Naive thymus-derived CD8-positive, alpha-beta T cell (primary cell): ENCODE measurements at regions not wholly inside any gene's neighbourhood (a gene's known extent, or its start where the extent isn't known, plus 50 kb on each side); places are given as distances from the start of the nearest gene placed in this dataset.
"Not testable (repeated sequence)": the region's sequence is repeated elsewhere in the genome, so short reads cannot be mapped to it uniquely, and the experiment has no call there.

Experiments used
- ATAC-seq, 2 donors: fragments of 150-1000 bp; cut with Tn5 transposase in 1 of 2; sonication (Bioruptor Pico), chemical (Tn5 transposase) in 1 of 2; 1 replicate in 1 of 2; 2 replicates in 1 of 2; pipeline ENCODE4 v1.10.0; 2021; ENCODE audit warnings: mild to moderate bottlenecking in 2 of 2, moderate library complexity in 2 of 2
- POLR2A ChIA-PET: fragments of 350-600 bp; sonication (Branson Sonifier 250); formaldehyde crosslinking; loops from one replicate; lab custom pipeline; 2021; ENCODE audit warnings: antibody characterized with exemption; lab: Charles Lee
- DNase-seq, 10 donors: peaks; one replicate each; pipeline versions ENCODE4 v3.0.0 to v3.0.0-alpha.2; 2020 to 2022
- H3K27ac Mint-ChIP-seq, 10 donors: one replicate each; pipeline ENCODE4 v1.8.0; 2020 to 2022; ENCODE audit warnings: mild to moderate bottlenecking in 10 of 10, mixed read lengths in 10 of 10, moderate library complexity in 4 of 10, inconsistent platforms in 1 of 10
- H3K27me3 Mint-ChIP-seq, 5 donors: one replicate each; pipeline ENCODE4 v1.8.0; 2021 to 2022; ENCODE audit warnings: mixed read lengths in 5 of 5
- H3K36me3 Mint-ChIP-seq, 3 donors: one replicate each; pipeline ENCODE4 v1.8.0; 2020 to 2022; ENCODE audit warnings: mixed read lengths in 3 of 3, mild to moderate bottlenecking in 2 of 3, inconsistent platforms in 1 of 3
- H3K4me1 Mint-ChIP-seq, 4 donors: one replicate each; pipeline ENCODE4 v1.8.0; 2021 to 2022; ENCODE audit warnings: mixed read lengths in 4 of 4
- H3K4me3 Mint-ChIP-seq, 10 donors: one replicate each; pipeline ENCODE4 v1.8.0; 2020 to 2022; ENCODE audit warnings: mild to moderate bottlenecking in 10 of 10, mixed read lengths in 10 of 10, moderate library complexity in 6 of 10, inconsistent platforms in 1 of 10
- H3K9me3 Mint-ChIP-seq, 9 donors: one replicate each; pipeline ENCODE4 v1.8.0; 2020 to 2022; ENCODE audit warnings: mixed read lengths in 9 of 9, mild to moderate bottlenecking in 3 of 9, inconsistent platforms in 1 of 9, moderate library complexity in 1 of 9

GRCh38 chr7:142487565-142487964 lies 229.7 kb upstream of the PRSS58 start:
- not testable (repeated sequence) for H3K36me3 Mint-ChIP-seq, ATAC-seq, H3K27me3 Mint-ChIP-seq, DNase-seq, H3K9me3 Mint-ChIP-seq
- POLR2A ChIA-PET = interaction anchor here (1.6 kb wide), 1 partner anchor 25 kb away, joined by 3 read pairs; no protein-coding TSS in a partner anchor
- Mint-ChIP-seq H3K4me3 (peak overlapping the region in 1 of 10 donors; percentile 22), H3K4me1 (peaks cover 20 to 54% (median 44%) of the 10 kb centered on the region in 4 donors), H3K27ac (peak overlapping the region in 1 of 10 donors; percentile 20)

DNA sequence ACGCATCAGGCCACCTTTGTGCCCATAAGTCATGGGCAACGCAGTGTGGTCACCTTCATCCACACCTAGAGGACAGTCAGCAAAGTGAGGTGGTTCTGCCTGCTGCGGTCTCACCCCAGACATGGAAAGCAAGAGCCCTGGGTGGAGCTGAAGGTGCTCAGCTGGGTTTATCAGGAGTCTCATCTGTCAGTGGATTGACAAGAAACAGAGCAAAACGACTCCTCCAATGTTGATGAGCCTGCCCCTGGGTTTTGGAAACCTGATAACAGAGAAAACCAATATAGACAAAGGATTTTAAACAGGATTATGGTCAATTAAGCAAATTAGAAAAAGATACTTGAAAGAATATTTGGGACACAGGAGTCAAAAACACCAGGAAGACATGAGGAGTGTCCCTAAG lies 229.3 kb upstream of the PRSS58 start:
- peak overlapping the region in 1 of 10 donors; percentile 13 for H3K4me3 Mint-ChIP-seq
- H3K9me3 Mint-ChIP-seq = no peaks in the 10 kb centered on the region
- POLR2A ChIA-PET = interaction anchor here (1.6 to 2.5 kb wide), 2 partner anchors 11 to 25 kb away, joined by 3 to 9 read pairs; no protein-coding TSS in a partner anchor
- no peak for ATAC-seq
- H3K36me3 Mint-ChIP-seq = peaks cover 0 to 2% (median 0%) of the 10 kb centered on the region in 3 donors
- no peaks in the 10 kb centered on the region for H3K27me3 Mint-ChIP-seq
- H3K4me1 Mint-ChIP-seq = peaks cover 21 to 55% (median 46%) of the 10 kb centered on the region in 4 donors
- peak overlapping the region in 3 of 10 donors; percentile 42 to 72 (median 71) for H3K27ac Mint-ChIP-seq
- DNase-seq = no peak

GRCh38 chr7:142485617-142486226 lies 227.9 kb upstream of the PRSS58 start:
- ATAC-seq = peak; percentile 10 to 42
- Mint-ChIP-seq H3K27me3 (no peaks in the 10 kb centered on the region), H3K4me3 (peak overlapping the region in 6 of 10 donors; percentile 1 to 59 (median 26)), H3K4me1 (peaks cover 23 to 65% (median 56%) of the 10 kb centered on the region in 4 donors), H3K9me3 (no peaks in the 10 kb centered on the region), H3K36me3 (peaks cover 0 to 2% (median 0%) of the 10 kb centered on the region in 3 donors), H3K27ac (peak overlapping the region; percentile 31 to 89 (median 72))
- DNase-seq = peak in 4 of 10 donors; percentile 13 to 40 (median 25)
- POLR2A ChIA-PET = interaction anchor here (0.9 to 9.5 kb wide), 5 partner anchors 9 to 326 kb away, joined by 3 to 48 read pairs (median 4); no protein-coding TSS in a partner anchor

- DNase-seq (no peak), ATAC-seq (no peak)
- Mint-ChIP-seq H3K27ac (peak overlapping the region; percentile 69 to 99 (median 92)), H3K4me1 (peaks cover 26 to 68% (median 59%) of the 10 kb centered on the region in 4 donors), H3K9me3 (no peaks in the 10 kb centered on the region), H3K27me3 (no peaks in the 10 kb centered on the region), H3K4me3 (peak overlapping the region in 2 of 10 donors; percentile 49 to 82), H3K36me3 (no peaks in the 10 kb centered on the region)
- POLR2A ChIA-PET = interaction anchor here (0.8 to 9.5 kb wide), 9 partner anchors 8 to 326 kb away, joined by 3 to 48 read pairs (median 6); no protein-coding TSS in a partner anchor
Measured at GRCh38 chr7:142483659-142484317, 225.9 kb upstream of the PRSS58 start.

DNA sequence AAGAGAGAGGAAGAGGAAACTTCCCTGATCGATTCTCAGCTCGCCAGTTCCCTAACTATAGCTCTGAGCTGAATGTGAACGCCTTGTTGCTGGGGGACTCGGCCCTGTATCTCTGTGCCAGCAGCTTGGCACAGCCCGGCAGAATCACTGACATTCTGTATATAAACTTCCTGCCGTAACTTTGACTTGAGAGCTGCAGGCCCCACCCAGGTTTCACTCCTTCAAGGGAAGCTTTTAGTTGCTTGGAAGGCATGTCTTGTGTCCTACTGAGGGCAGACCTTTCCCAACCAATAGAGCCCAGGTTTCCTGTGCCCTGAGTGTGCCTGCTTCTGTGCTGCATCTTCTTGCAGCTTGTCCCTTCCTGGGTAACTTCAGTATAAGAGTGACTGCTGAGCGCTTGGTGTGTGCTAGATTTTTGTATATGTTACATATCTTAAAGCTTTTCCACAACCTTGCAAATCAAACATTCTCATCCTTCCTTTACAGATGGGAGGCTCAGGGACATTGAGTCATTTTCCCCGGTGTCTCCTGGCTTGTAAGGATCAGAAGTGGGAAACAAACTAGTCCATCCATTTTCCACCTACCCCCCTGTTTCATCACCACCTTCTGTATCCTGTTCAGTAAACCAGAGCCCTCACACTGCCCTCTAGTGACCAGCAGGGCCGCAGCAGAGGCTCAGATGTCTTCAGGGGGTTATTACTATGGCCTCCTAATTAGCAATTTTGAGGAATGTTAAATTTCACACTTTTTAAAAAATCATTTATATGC lies 225.2 kb upstream of the PRSS58 start:
- no peaks in the 10 kb centered on the region for H3K36me3 Mint-ChIP-seq
- peak; percentile 24 to 78 (median 48) for DNase-seq
- peak overlapping the region; percentile 92 to 99 (median 96) for H3K27ac Mint-ChIP-seq
- ATAC-seq = peak; percentile 81 to 82
- POLR2A ChIA-PET = interaction anchor here (0.7 to 9.5 kb wide), 11 partner anchors 8 to 316 kb away, joined by 3 to 48 read pairs (median 6); no protein-coding TSS in a partner anchor
- H3K4me3 Mint-ChIP-seq = peak overlapping the region; percentile 40 to 83 (median 70)
- H3K9me3 Mint-ChIP-seq = no peaks in the 10 kb centered on the region
- H3K27me3 Mint-ChIP-seq = no peaks in the 10 kb centered on the region
- H3K4me1 Mint-ChIP-seq = peaks cover 32 to 70% (median 61%) of the 10 kb centered on the region in 4 donors

DNA sequence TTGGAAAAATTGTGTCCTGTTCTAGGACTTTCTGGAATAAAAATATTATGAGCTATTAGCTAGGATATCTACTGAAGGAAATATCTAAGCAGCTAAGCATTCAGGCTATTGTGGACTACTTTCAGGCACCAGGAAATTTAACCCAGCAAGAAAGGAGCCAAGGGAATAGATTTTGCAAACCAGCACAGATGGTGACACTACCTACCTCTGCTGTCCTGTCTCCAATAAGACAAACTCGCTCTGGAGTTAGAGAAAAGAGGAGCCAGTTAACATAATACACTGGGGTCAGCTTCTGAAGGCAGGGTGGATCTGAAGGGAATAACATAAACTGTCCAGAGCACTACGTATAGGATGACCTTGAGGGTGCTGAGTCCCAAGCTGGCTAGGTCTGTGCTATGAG lies 223.7 kb upstream of the PRSS58 start:
- POLR2A ChIA-PET = interaction anchor here (1.3 to 9.5 kb wide), 5 partner anchors 10 to 21 kb away, joined by 3 to 48 read pairs (median 8); no protein-coding TSS in a partner anchor
- no peak for DNase-seq
- ATAC-seq = no peak
- H3K4me3 Mint-ChIP-seq = peak overlapping the region in 5 of 10 donors; percentile 9 to 82 (median 49)
- no peaks in the 10 kb centered on the region for H3K36me3 Mint-ChIP-seq
- peak overlapping the region; percentile 92 to 99 (median 96) for H3K27ac Mint-ChIP-seq
- H3K4me1 Mint-ChIP-seq = peaks cover 42 to 80% (median 71%) of the 10 kb centered on the region in 4 donors
- H3K9me3 Mint-ChIP-seq = no peaks in the 10 kb centered on the region
- no peaks in the 10 kb centered on the region for H3K27me3 Mint-ChIP-seq

GRCh38 chr7:142478479-142479220 lies 220.8 kb upstream of the PRSS58 start:
- no peaks in the 10 kb centered on the region for H3K27me3 Mint-ChIP-seq
- H3K4me1 Mint-ChIP-seq = peaks cover 44 to 83% (median 82%) of the 10 kb centered on the region in 4 donors
- POLR2A ChIA-PET = interaction anchor here (0.9 to 9.5 kb wide), 8 partner anchors 9 to 333 kb away, joined by 3 to 48 read pairs (median 4); no protein-coding TSS in a partner anchor
- peak overlapping the region in 9 of 10 donors; percentile 28 to 85 (median 62) for H3K4me3 Mint-ChIP-seq
- ATAC-seq (peak in 1 of 2 donors; percentile 28), DNase-seq (peak in 2 of 10 donors; percentile 30 to 33)
- H3K36me3 Mint-ChIP-seq = no peaks in the 10 kb centered on the region
- no peaks in the 10 kb centered on the region for H3K9me3 Mint-ChIP-seq
- H3K27ac Mint-ChIP-seq = peak overlapping the region; percentile 75 to 97 (median 90)

GRCh38 chr7:142477801-142478200 lies 219.9 kb upstream of the PRSS58 start:
- H3K9me3 Mint-ChIP-seq, H3K27me3 Mint-ChIP-seq, H3K36me3 Mint-ChIP-seq: not testable (repeated sequence)
- peaks cover 45 to 83% (median 80%) of the 10 kb centered on the region in 4 donors for H3K4me1 Mint-ChIP-seq
- POLR2A ChIA-PET = interaction anchor here (0.7 to 9.5 kb wide), 8 partner anchors 8 to 331 kb away, joined by 3 to 48 read pairs (median 4); no protein-coding TSS in a partner anchor
- H3K4me3 Mint-ChIP-seq = peak overlapping the region; percentile 55 to 86 (median 78)
- DNase-seq = peak in 1 of 10 donors; percentile 10
- H3K27ac Mint-ChIP-seq = peak overlapping the region; percentile 75 to 97 (median 94)
- peak; percentile 40 to 50 for ATAC-seq

- Mint-ChIP-seq H3K4me3 (peak overlapping the region; percentile 55 to 86 (median 78)), H3K9me3 (no peaks in the 10 kb centered on the region), H3K4me1 (peaks cover 42 to 82% (median 75%) of the 10 kb centered on the region in 4 donors), H3K36me3 (no peaks in the 10 kb centered on the region), H3K27ac (peak overlapping the region; percentile 75 to 97 (median 94)), H3K27me3 (no peaks in the 10 kb centered on the region)
- DNase-seq = peak in 2 of 10 donors; percentile 30 to 39
- peak; percentile 51 to 59 for ATAC-seq
- POLR2A ChIA-PET = interaction anchor here (0.7 to 9.5 kb wide), 7 partner anchors 8 to 332 kb away, joined by 3 to 48 read pairs (median 5); no protein-coding TSS in a partner anchor
Measured at GRCh38 chr7:142477079-142477651, 219.3 kb upstream of the PRSS58 start.

- Mint-ChIP-seq H3K4me1 (peaks cover 40 to 75% (median 71%) of the 10 kb centered on the region in 4 donors), H3K36me3 (no peaks in the 10 kb centered on the region), H3K27ac (peak overlapping the region; percentile 32 to 97 (median 94)), H3K27me3 (no peaks in the 10 kb centered on the region), H3K9me3 (no peaks in the 10 kb centered on the region), H3K4me3 (peak overlapping the region in 5 of 10 donors; percentile 6 to 83 (median 76))
- POLR2A ChIA-PET = interaction anchor here (2.3 kb wide), 1 partner anchor 10 kb away, joined by 9 read pairs; no protein-coding TSS in a partner anchor
- no peak for DNase-seq
- no peak for ATAC-seq
Measured at GRCh38 chr7:142476077-142476476, 218.2 kb upstream of the PRSS58 start.

DNA sequence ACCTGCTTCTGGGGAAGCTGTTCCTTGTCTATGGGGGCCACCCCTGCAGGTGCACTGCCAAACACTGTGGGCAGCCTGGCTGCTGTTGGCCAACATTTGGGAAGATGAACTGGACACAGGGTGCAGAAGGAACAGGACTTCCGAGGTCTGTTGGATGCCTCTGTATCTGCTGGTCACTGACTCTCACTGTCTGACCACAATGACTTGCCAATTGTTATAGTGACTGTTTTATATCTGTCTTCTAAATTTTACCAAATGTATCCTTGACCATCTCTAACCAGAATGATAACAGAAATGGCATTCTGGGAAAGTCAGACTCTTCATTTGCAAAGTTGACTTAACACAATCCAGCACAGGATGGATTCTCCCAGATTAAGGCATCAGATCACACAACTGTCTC lies 214.0 kb upstream of the PRSS58 start:
- H3K27me3 Mint-ChIP-seq = no peaks in the 10 kb centered on the region
- POLR2A ChIA-PET = interaction anchor here (6.1 kb wide), 1 partner anchor 10 kb away, joined by 48 read pairs; no protein-coding TSS in a partner anchor
- H3K4me3 Mint-ChIP-seq = peak overlapping the region in 1 of 10 donors; percentile 23
- DNase-seq (no peak), ATAC-seq (no peak)
- no peaks in the 10 kb centered on the region for H3K9me3 Mint-ChIP-seq
- H3K4me1 Mint-ChIP-seq = peaks cover 38 to 88% (median 81%) of the 10 kb centered on the region in 4 donors
- peak overlapping the region in 3 of 10 donors; percentile 8 to 40 (median 16) for H3K27ac Mint-ChIP-seq
- H3K36me3 Mint-ChIP-seq = no peaks in the 10 kb centered on the region
